ES-I3 (cell line): ENCODE measurements at regions not wholly inside any gene's neighbourhood (a gene's known extent, or its start where the extent isn't known, plus 50 kb on each side); places are given as distances from the start of the nearest gene placed in this dataset.

Experiments
- H3K36me3 ChIP-seq: 2 replicates; pipeline ENCODE4 v1.6.1; 2013; ENCODE audit warnings: mild to moderate bottlenecking, low read length, control low read depth, moderate library complexity; ENCODE audit not compliant: insufficient read depth
- H3K4me1 ChIP-seq: 2 replicates; pipeline ENCODE4 v1.6.1; 2013; ENCODE audit warnings: mild to moderate bottlenecking, control low read depth, low read length; ENCODE audit not compliant: insufficient read depth
- H3K9ac ChIP-seq: 2 replicates; pipeline ENCODE4 v1.6.1; 2013; ENCODE audit warnings: low read depth, mild to moderate bottlenecking, low read length, moderate library complexity
- H3K9me3 ChIP-seq: 2 replicates; pipeline ENCODE4 v1.6.1; 2013; ENCODE audit warnings: mild to moderate bottlenecking, low read length, moderate library complexity; ENCODE audit not compliant: control insufficient read depth, insufficient read depth

DNA sequence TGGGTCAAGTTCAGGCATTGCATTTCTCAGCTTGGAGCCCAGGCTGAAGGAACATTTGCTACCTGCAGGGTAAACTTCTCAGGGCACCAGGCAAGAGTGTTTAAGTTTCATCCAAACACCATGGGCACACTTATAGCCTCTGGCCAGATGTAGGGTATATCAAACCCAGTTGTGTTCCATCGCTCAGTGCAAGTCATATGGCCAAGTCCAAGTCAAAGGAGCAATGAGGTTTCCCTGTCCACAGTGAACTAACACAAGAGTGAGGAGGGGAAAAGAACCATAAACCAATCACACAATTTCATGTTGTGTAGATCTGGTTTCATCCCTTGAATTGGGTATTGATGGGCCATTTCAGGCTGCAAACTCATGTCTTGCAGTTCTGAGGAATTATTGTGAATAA lies 107.2 kb downstream of the SOX11 start:
- no peaks in the 10 kb centered on the region for H3K36me3 ChIP-seq

DNA sequence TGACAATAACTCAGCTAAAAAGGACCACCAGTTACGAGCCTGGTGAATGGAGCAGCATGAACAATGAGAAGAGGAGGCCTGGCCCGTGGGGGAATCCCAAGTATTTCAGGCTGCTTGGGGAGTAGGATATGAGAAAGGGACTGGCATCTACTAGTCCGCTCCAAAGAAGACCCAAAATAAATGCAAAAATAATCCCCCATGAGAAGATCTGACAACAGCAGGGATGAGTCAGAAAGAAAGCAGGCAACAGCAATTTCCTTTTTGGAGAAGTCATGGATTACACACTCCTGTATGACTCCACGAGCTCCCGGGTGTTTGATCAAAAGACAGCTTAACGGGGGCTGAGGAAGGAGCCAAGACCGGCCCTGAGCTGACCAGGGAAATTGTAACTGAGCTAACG lies 111.4 kb downstream of the SOX11 start:
- H3K9me3 ChIP-seq = peaks cover 12% of the 10 kb centered on the region; the same call in 1 of the 2 replicates
- H3K36me3 ChIP-seq = no peaks in the 10 kb centered on the region
- peaks cover 7% of the 10 kb centered on the region; the same call in 1 of the 2 replicates for H3K4me1 ChIP-seq
- H3K9ac ChIP-seq = no peak overlapping the region

More for the DNA sequence above, 107.2 kb downstream of the SOX11 start:
- no peak overlapping the region for H3K9ac ChIP-seq
- peaks cover 12% of the 10 kb centered on the region; the same call in 1 of the 2 replicates for H3K9me3 ChIP-seq
- H3K4me1 ChIP-seq = peaks cover 7% of the 10 kb centered on the region; the same call in 1 of the 2 replicates

DNA sequence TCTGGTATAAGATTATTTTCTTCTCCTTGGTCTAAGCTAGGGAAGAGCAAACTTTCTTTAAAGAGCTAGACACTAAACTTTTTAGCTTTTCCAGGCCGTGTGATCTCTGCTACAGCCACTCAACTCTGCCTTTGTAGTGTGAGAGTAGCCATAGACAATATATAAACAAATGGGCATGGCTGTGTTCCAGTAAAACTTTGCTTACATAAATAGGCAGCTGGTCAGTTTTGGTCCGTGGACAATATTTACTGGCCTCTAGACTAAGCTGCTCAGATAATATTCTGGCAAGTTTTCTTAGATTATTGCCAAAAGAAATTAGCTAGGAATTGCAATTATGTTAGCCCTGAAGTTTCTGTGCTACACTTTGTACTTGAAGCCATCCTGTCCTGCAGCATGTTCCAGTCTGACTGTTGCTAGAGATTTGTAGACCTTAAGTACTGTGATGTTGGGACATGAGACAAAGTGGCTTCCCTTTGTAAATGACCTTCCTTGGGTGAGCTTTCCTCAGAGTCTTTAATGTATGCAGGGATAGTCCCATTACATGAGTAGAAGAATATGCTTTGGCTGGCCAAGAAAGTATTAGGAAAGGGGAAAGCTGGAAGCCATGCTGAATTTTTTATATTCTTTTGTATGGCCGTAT lies 126.9 kb downstream of the SOX11 start:
- H3K9me3 ChIP-seq = no peaks in the 10 kb centered on the region
- H3K9ac ChIP-seq = no peak overlapping the region
- H3K36me3 ChIP-seq = no peaks in the 10 kb centered on the region
- H3K4me1 ChIP-seq = no peaks in the 10 kb centered on the region

DNA sequence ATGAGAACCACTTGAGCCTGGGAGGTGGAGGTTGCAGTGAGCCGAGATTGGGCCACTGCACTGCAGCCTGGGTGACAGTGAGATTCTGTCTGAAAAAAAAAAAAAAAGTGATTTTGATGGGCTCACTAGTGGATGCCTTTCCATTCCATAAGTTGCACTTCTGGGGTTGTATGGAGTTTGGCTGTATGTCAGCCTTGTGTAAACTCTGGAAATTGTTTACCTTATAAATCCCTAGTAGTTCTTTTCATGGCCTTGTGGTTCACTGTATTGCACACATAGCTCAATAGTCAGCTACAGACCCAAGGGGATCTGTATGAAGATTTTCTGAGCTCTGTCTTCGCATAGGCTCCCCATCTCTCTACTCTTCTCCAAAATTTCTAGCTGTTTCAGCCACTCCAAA lies 131.9 kb downstream of the SOX11 start:
- Histone ChIP-seq H3K36me3 (no peaks in the 10 kb centered on the region), H3K9ac (no peak overlapping the region), H3K9me3 (no peaks in the 10 kb centered on the region), H3K4me1 (no peaks in the 10 kb centered on the region)

DNA sequence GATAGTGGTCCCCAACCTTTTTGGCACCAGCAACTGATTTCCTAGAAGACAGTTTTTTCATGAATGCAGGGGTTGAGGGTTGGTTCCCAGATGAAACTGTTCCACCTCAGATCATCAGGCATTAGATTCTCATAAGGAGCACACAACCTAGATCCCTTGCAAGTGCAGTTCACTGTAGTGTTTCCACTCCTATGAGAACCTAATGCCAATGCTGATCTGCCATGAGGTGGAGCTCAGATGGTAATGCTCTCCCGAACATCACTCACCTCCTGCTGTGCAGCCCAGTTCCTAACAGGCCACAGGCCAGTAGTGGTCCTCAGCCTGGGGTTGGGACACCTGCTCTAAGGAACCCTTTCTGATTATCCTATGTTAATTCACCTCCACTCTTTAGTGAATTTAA lies 133.5 kb downstream of the SOX11 start:
- Histone ChIP-seq H3K9ac (no peak overlapping the region), H3K4me1 (no peaks in the 10 kb centered on the region), H3K36me3 (no peaks in the 10 kb centered on the region), H3K9me3 (no peaks in the 10 kb centered on the region)

DNA sequence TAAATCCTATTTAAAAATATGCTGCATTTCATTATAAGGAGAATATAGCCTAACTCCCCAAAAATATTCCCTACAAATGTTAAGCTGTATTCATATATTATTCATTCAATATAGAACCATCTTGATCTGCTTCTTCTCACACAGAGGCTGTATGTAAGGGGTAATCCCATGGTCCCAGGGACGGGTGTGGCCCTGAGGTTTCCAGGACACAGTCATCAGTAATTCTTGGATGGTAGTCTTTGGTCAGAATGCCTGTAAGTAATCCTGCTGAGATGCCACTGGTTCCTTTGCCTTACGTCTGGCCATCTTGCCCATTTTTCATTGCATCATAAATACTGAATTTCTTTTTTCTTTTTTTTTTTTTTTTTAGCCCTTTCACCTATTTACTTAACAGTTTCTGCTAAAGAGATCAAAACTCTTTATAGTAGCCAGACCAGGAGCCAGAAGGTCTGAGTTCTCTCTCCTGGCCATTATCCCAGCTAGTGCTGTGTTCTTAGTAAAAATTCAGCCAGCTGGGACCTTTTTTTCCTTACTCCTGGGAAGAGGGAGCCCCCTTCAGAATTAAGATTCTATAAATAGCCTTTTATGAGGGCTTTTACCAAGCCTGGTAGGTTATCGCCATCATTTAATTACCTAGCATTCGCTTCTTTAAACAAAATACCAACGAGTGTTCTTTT lies 134.9 kb downstream of the SOX11 start:
- H3K36me3 ChIP-seq = no peaks in the 10 kb centered on the region

DNA sequence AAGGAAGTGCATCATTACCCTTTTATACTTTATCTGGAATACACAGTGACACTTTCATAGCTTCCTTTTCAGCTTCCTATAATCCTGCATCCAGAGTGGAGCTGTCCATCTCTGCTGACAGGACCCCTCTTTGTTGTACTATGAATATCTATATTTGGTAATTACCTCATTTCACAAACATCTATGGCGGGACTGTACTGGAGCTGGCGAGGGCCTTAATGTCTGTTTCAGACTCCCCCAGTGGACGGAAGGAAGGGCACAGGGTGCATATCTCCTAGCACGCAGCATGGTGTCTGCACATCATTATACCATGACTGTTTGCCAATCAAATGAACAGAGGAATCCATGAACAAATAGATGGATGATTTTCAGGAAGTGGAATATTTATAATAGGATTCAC lies 142.3 kb downstream of the SOX11 start:
- H3K9ac ChIP-seq = no peak overlapping the region
- H3K4me1 ChIP-seq = no peaks in the 10 kb centered on the region
- H3K9me3 ChIP-seq = no peaks in the 10 kb centered on the region
- no peaks in the 10 kb centered on the region for H3K36me3 ChIP-seq

More for the DNA sequence above, 134.9 kb downstream of the SOX11 start:
- no peaks in the 10 kb centered on the region for H3K9me3 ChIP-seq
- H3K9ac ChIP-seq = no peak overlapping the region
- H3K4me1 ChIP-seq = no peaks in the 10 kb centered on the region

DNA sequence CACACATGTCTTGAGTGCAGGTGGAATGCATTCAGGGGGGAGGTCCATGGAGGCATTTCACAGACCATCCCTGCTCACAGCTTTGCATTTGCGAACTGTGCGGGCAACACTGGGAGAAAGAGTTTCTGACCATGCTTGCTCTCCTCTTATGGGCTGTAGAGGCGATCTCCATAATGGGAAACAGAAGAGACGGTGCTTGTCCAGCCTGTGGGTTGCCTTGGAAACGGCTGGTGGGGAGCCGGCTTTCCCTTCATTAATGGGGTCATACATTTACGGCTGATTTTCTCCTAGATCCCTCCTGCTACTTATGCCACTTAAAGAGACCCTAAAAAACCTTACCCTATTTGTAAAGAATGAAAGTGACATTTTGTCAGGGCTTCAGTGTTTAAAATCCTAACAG lies 147.4 kb downstream of the SOX11 start:
- no peaks in the 10 kb centered on the region for H3K4me1 ChIP-seq

DNA sequence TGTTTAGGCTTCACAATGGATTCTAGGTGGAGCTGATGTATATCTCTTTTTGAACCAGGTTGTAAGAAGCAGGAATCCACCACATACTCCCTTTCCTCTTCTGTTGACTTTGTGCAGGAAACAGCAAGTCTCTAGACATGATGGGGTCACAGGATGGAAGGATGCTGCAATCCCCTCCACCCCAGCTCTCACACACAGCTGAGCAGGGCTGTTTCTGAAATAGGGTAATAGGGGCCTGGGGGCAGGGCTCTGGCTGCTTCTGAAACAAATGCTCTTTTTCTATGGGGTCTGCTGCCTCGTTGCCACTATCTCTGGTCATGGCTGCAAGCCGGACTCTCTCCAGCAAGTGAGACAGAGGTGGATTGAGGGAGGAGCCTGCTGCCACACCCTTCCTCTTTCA lies 148.9 kb downstream of the SOX11 start:
- H3K9me3 ChIP-seq = no peaks in the 10 kb centered on the region
- no peaks in the 10 kb centered on the region for H3K36me3 ChIP-seq
- H3K4me1 ChIP-seq = no peaks in the 10 kb centered on the region
- no peak overlapping the region for H3K9ac ChIP-seq

More for the DNA sequence above, 147.4 kb downstream of the SOX11 start:
- no peaks in the 10 kb centered on the region for H3K9me3 ChIP-seq
- no peaks in the 10 kb centered on the region for H3K36me3 ChIP-seq
- no peak overlapping the region for H3K9ac ChIP-seq

DNA sequence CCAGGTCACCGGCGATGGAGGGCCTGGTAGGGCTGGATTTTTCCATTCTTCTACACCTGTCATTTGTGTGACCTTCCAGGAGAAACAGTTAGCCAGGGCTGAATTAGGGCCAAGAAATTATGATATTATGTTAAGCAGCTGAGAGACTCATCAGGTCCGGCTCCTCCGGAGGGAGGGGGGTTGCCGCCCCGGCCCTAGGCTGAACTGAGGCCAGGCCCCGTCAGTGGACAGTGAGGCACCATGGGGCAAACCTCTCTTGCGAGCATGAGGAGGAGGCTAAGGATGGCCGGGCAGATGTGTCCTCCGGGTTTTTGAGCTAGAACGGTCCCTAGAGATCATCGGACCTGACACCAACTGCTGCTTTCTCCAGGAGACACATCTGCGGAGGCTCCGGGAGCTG lies 150.1 kb downstream of the SOX11 start:
- Histone ChIP-seq H3K4me1 (no peaks in the 10 kb centered on the region), H3K9me3 (no peaks in the 10 kb centered on the region), H3K9ac (no peak overlapping the region), H3K36me3 (no peaks in the 10 kb centered on the region)

DNA sequence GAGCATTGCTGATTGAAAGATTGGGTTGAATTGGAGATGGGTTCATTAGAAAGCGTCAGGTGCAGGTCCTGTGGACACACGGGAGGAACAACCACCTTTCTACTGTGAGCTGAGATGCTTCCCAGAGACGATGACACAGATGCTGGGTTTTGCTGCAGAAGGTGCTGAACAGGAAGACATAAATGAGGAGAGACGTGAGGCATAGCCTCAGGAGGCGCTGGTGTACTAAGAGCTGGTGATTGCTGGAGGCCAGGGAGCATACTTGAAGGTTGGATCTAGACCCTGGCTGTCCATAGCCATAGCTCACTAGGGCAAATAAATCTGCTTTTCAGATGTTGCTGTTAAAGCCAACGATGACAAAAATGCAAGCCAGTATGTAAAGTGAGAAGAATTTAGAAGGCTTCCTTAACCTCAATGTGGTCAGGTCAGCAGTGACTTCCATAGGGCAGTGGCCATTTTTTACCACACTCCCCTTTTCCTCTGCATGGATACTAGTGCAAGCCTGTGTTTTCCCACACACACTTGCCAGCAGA lies 153.7 kb downstream of the SOX11 start:
- Histone ChIP-seq H3K4me1 (no peaks in the 10 kb centered on the region), H3K9me3 (no peaks in the 10 kb centered on the region)

DNA sequence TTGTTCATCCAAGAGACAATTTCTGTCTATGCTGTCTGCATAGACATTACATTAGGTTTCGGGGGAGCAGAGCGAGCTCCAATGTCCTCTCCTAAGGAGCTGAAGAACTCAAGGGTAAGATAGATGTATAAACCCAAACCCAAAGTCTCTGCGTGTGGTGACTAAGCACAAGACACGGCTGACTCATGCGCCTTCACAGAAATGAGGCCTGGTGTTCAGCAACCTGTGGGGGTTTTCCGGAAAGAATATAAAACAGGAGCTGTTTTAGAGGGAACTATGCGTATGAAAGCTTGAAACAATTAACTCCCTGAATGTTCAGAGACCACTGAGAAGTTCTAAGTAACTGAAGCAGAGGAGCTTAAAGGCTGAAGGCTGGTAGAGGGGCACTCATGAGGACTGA lies 154.7 kb downstream of the SOX11 start:
- H3K36me3 ChIP-seq = no peaks in the 10 kb centered on the region
- no peaks in the 10 kb centered on the region for H3K4me1 ChIP-seq
- no peak overlapping the region for H3K9ac ChIP-seq

More for the DNA sequence above, 153.7 kb downstream of the SOX11 start:
- Histone ChIP-seq H3K9ac (no peak overlapping the region), H3K36me3 (no peaks in the 10 kb centered on the region)

DNA sequence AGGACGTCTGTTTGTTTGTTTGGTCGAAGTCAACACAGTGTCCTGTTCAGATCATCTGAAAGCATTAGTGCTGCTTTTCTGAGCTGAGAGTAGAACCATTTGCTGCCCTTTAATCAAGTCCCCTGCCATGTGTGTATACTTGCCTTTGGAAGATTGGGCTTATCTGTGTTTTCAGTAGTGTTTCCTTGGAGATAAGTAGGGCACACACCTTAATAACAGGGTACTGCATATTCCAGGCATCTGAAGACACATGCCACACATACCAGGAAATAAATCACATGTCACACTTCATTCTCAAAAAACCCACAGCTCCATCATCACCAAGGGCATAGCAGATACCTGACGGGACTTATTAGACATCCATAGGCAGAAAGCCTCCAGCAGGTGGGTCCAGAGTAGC lies 157.4 kb downstream of the SOX11 start:
- Histone ChIP-seq H3K36me3 (no peaks in the 10 kb centered on the region), H3K9ac (no peak overlapping the region), H3K4me1 (no peaks in the 10 kb centered on the region), H3K9me3 (no peaks in the 10 kb centered on the region)

More for the DNA sequence above, 154.7 kb downstream of the SOX11 start:
- H3K9me3 ChIP-seq = no peaks in the 10 kb centered on the region

DNA sequence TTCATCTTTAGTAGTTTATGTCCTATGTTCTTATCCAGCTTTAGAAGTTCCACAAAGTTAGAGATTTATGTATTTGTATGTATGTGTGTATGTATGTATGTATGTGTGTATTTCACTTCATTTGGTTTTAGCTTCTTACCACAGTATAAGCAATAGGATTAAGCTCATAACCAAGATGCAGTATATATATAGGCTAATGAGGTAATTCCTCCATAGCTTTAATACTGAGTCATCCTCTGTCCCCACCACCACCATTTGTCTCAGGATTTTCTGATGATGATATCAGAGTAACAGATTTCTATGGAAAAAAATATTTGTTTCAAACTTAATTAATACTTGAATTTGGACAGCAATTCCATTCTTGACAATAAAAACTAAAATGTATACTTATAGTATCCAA lies 159.2 kb downstream of the SOX11 start:
- no peaks in the 10 kb centered on the region for H3K36me3 ChIP-seq
- H3K9ac ChIP-seq = no peak overlapping the region
- no peaks in the 10 kb centered on the region for H3K4me1 ChIP-seq
- H3K9me3 ChIP-seq = no peaks in the 10 kb centered on the region

DNA sequence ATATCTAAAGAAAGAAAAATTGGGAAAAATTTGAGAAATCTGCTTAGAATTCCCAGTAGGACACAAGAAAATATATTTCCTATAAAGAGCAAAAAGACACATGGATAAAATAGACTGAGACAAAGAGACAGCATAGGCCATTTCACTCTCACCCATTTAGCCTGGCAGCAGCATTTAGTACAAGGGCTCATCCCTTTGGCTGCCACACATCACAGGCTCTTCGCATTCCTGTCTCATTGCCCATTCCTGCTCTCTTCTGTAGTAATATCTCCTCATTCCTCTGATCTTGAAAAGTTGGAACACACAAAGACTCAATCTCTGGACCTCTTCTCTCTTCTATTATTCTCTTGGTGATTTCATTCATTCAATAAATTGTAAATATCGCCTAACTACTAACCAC lies 162.6 kb downstream of the SOX11 start:
- H3K36me3 ChIP-seq = no peaks in the 10 kb centered on the region
- H3K9me3 ChIP-seq = no peaks in the 10 kb centered on the region
- no peaks in the 10 kb centered on the region for H3K4me1 ChIP-seq
- no peak overlapping the region for H3K9ac ChIP-seq
